HCT116 (cell line): ENCODE measurements at regions not wholly inside any gene's neighbourhood (a gene's known extent, or its start where the extent isn't known, plus 50 kb on each side); places are given as distances from the start of the nearest gene placed in this dataset.

ENCODE experiments used
- ATAC-seq: fragments of 200-7000 bp; cut with Tn5 transposase; 2 replicates; pipeline ENCODE4 v1.9.1; 2020; ENCODE audit warnings: mild to moderate bottlenecking, moderate library complexity
- BruUV-seq: library from RNA; stranded (reverse); fragments of 400-500 nt; replicated peaks from 2 replicates; lab custom pipeline; 2021; lab: Mats Ljungman, UMichigan
- CTCF ChIA-PET: fragments of 300-600 bp; sonication (Branson Sonifier 250); formaldehyde crosslinking; loops from one replicate; lab custom pipeline; 2021; ENCODE audit warnings: antibody characterized with exemption; lab: Charles Lee
- POLR2A ChIA-PET: fragments of 300-600, 350-600 bp; sonication (Branson Sonifier 250); formaldehyde crosslinking; loops from one replicate; lab custom pipeline; 2021; ENCODE audit warnings: antibody characterized with exemption; lab: Charles Lee
- RAD21 ChIA-PET, 2 experiments: fragments of 300-600 bp; sonication (Branson Sonifier 250); formaldehyde crosslinking; loops; one replicate each; lab custom pipeline; 2023; ENCODE audit warnings: low total read pairs in 2 of 2; ENCODE audit not compliant: uncharacterized antibody in 2 of 2, unreplicated experiment in 2 of 2, low non-redundant PET in 1 of 2; lab: Charles Lee
- DNase-seq: peaks from one replicate; pipeline ENCODE4 v3.0.0-alpha.2; 2010; ENCODE audit warnings: low read depth, low spot score
- H2AFZ ChIP-seq: fragments of 200-600 bp; shearing (Covaris generic), sonication (generic); 2 replicates; pipeline ENCODE4 v1.6.1; 2017; ENCODE audit warnings: low read depth, mixed run types, mixed read lengths, antibody characterized with exemption, low read length; ENCODE audit not compliant: poor library complexity, severe bottlenecking
- H3K27ac ChIP-seq: 2 replicates; pipeline ENCODE4 v1.5.1; 2012; ENCODE audit warnings: low read depth, low read length
- H3K27me3 ChIP-seq: fragments of 200-600 bp; sonication (generic); 2 replicates; pipeline ENCODE4 v1.6.1; 2016; ENCODE audit warnings: mixed run types, low read length, mixed read lengths; ENCODE audit not compliant: insufficient read depth
- H3K36me3 ChIP-seq, 2 experiments: fragments of 200-500 bp in 1 of 2; fragments of 200-600 bp in 1 of 2; sonication (Bioruptor generic) in 1 of 2; sonication (generic) in 1 of 2; 2 replicates each; pipeline versions ENCODE4 v1.5.1 to v1.6.1; 2014 to 2016; ENCODE audit warnings: low read length in 2 of 2, inconsistent platforms in 1 of 2, mixed read lengths in 1 of 2, mixed run types in 1 of 2; ENCODE audit not compliant: insufficient read depth in 2 of 2, control insufficient read depth in 1 of 2
- H3K4me1 ChIP-seq, 2 experiments: fragments of 200-600 bp in 1 of 2; sonication (generic) in 1 of 2; 2 replicates each; pipeline versions ENCODE4 v1.5.1 to v1.6.1; 2012 to 2017; ENCODE audit warnings: low read length in 2 of 2, inconsistent platforms in 1 of 2, mild to moderate bottlenecking in 1 of 2, mixed read lengths in 1 of 2, mixed run types in 1 of 2, moderate library complexity in 1 of 2; ENCODE audit not compliant: insufficient read depth in 2 of 2, control insufficient read depth in 1 of 2
- H3K4me2 ChIP-seq: fragments of 200-600 bp; sonication (generic); 2 replicates; pipeline ENCODE4 v1.6.1; 2017; ENCODE audit warnings: mixed run types, low read length, mixed read lengths
- H3K4me3 ChIP-seq, 2 experiments: fragments of 200-600 bp in 1 of 2; sonication (generic) in 1 of 2; replicated peaks in 1 of 2; 2 replicates each; pipeline ENCODE4 v1.5.1; 2011 to 2016; ENCODE audit warnings: low read length in 2 of 2, control low read depth in 1 of 2, low read depth in 1 of 2, mild to moderate bottlenecking in 1 of 2, mixed read lengths in 1 of 2, mixed run types in 1 of 2
- H3K79me2 ChIP-seq: fragments of 200-600 bp; sonication (generic); 2 replicates; pipeline ENCODE4 v1.6.1; 2017; ENCODE audit warnings: mild to moderate bottlenecking, mixed run types, low read length, moderate library complexity, mixed read lengths; ENCODE audit not compliant: insufficient read depth
- H3K9ac ChIP-seq: fragments of 200-600 bp; sonication (generic); 2 replicates; pipeline ENCODE4 v1.6.1; 2016; ENCODE audit warnings: low read length, mixed read lengths
- H3K9me2 ChIP-seq: fragments of 200-600 bp; sonication (generic), shearing (Covaris generic); 2 replicates; pipeline ENCODE4 v1.6.1; 2017; ENCODE audit warnings: mixed run types, mild to moderate bottlenecking, moderate library complexity; ENCODE audit not compliant: insufficient read depth
- H3K9me3 ChIP-seq, 2 experiments: fragments of 200-500 bp in 1 of 2; fragments of 200-600 bp in 1 of 2; sonication (Bioruptor generic) in 1 of 2; sonication (generic) in 1 of 2; 2 replicates each; pipeline ENCODE4 v1.6.1; 2014 to 2017; ENCODE audit warnings: low read length in 2 of 2, mixed read lengths in 2 of 2, inconsistent platforms in 1 of 2, low read depth in 1 of 2, mild to moderate bottlenecking in 1 of 2, mixed run types in 1 of 2, moderate library complexity in 1 of 2; ENCODE audit not compliant: control insufficient read depth in 1 of 2, insufficient read depth in 1 of 2
- H4K20me1 ChIP-seq: fragments of 200-600 bp; sonication (generic), shearing (Covaris generic); 2 replicates; pipeline ENCODE4 v1.6.1; 2017; ENCODE audit warnings: mixed run types, mild to moderate bottlenecking, moderate library complexity; ENCODE audit not compliant: insufficient read depth
- ATF3 ChIP-seq: IDR thresholded peaks from 2 replicates; pipeline ENCODE4 v1.6.1; 2012
- CBX3 ChIP-seq: IDR thresholded peaks from 2 replicates; pipeline ENCODE4 v1.6.1; 2012; ENCODE audit warnings: low read depth
- CEBPB ChIP-seq: IDR thresholded peaks from 2 replicates; pipeline ENCODE4 v1.6.1; 2012; ENCODE audit warnings: low read depth
- EGR1 ChIP-seq: IDR thresholded peaks from 2 replicates; pipeline ENCODE4 v1.6.1; 2012; ENCODE audit warnings: low read depth
- ELF1 ChIP-seq: IDR thresholded peaks from 2 replicates; pipeline ENCODE4 v1.6.1; 2012; ENCODE audit warnings: low read depth, borderline replicate concordance
- FOSL1 ChIP-seq: IDR thresholded peaks from 2 replicates; pipeline ENCODE4 v1.6.1; 2012; ENCODE audit warnings: low read depth
- MAX ChIP-seq: IDR thresholded peaks from 2 replicates; pipeline ENCODE4 v1.6.1; 2012
- POLR2A ChIP-seq: IDR thresholded peaks from 2 replicates; pipeline ENCODE4 v1.7.0; 2011; ENCODE audit warnings: borderline replicate concordance; ENCODE audit not compliant: insufficient read depth, insufficient read length; ENCODE audit errors: extremely low read depth
- POLR2AphosphoS5 ChIP-seq: IDR thresholded peaks from 2 replicates; pipeline ENCODE4 v1.6.1; 2011; ENCODE audit warnings: mild to moderate bottlenecking, low read depth, low read length, moderate library complexity
- RAD21 ChIP-seq: IDR thresholded peaks from 2 replicates; pipeline ENCODE4 v1.6.1; 2012; ENCODE audit warnings: low read depth, mild to moderate bottlenecking
- REST ChIP-seq: IDR thresholded peaks from 2 replicates; pipeline ENCODE4 v1.6.1; 2012; ENCODE audit warnings: low read depth
- SIN3A ChIP-seq: IDR thresholded peaks from 2 replicates; pipeline ENCODE4 v1.6.1; 2012; ENCODE audit warnings: low read depth
- SP1 ChIP-seq: IDR thresholded peaks from 2 replicates; pipeline ENCODE4 v1.6.1; 2012; ENCODE audit warnings: low read depth
- SRF ChIP-seq: IDR thresholded peaks from 2 replicates; pipeline ENCODE4 v1.6.1; 2012; ENCODE audit warnings: low read depth
- TCF7L2 ChIP-seq: IDR thresholded peaks from 2 replicates; pipeline ENCODE4 v1.7.0; 2011; ENCODE audit warnings: borderline replicate concordance, inconsistent platforms; ENCODE audit not compliant: insufficient read depth, insufficient read length; ENCODE audit errors: extremely low read depth
- YY1 ChIP-seq: IDR thresholded peaks from 2 replicates; pipeline ENCODE4 v1.6.1; 2011; ENCODE audit warnings: low read length, low read depth, moderate library complexity, mild to moderate bottlenecking; ENCODE audit not compliant: insufficient replicate concordance; ENCODE audit errors: extremely low read depth
- ZBTB33 ChIP-seq: IDR thresholded peaks from 2 replicates; pipeline ENCODE4 v1.6.1; 2011; ENCODE audit warnings: mild to moderate bottlenecking, low read length, moderate library complexity; ENCODE audit not compliant: insufficient replicate concordance; ENCODE audit errors: extremely low read depth
- ZFX ChIP-seq: fragments of 450-650 bp; IDR thresholded peaks from 2 replicates; pipeline ENCODE4 v1.6.1; 2017
- ZNF274 ChIP-seq: fragments of 200-500 bp; sonication (Bioruptor generic); IDR thresholded peaks from 2 replicates; pipeline ENCODE4 v1.6.1; 2014; ENCODE audit warnings: mild to moderate bottlenecking, low read depth, low read length, inconsistent platforms
- intact Hi-C: fragments of 100-400 bp; cut with micrococcal nuclease; formaldehyde crosslinking; loops from 2 replicates; pipeline ENCODE4 v1.10.0; 2022

GRCh38 chr2:131584380-131584779, 56.7 kb downstream of the CCDC74A start:
- RAD21 ChIA-PET, result no interaction called here
- no peaks in the 10 kb centered on the region; a peak in 1 of 4 replicates for H3K4me1 ChIP-seq
- POLR2A ChIA-PET, result no interaction called here
- DNase-seq (no peak), ATAC-seq (no peak)
- no peaks in the 10 kb centered on the region for H3K79me2 ChIP-seq
- no peaks in the 10 kb centered on the region for H3K9me3 ChIP-seq
- H4K20me1 ChIP-seq, result no peaks in the 10 kb centered on the region
- H3K36me3 ChIP-seq, result no peaks in the 10 kb centered on the region
- H2AFZ ChIP-seq, result no peak overlapping the region
- no peak overlapping the region for H3K27ac ChIP-seq
- H3K4me2 ChIP-seq, result no peak overlapping the region
- H3K27me3 ChIP-seq, result peaks cover 88% of the 10 kb centered on the region
- H3K9ac ChIP-seq, result no peak overlapping the region
- no peak for TF ChIP-seq ATF3
- no peak for TF ChIP-seq POLR2AphosphoS5
- TF ChIP-seq POLR2A, result no peak
- TF ChIP-seq TCF7L2, result no peak
- TF ChIP-seq ZFX, result no peak
- no peak for TF ChIP-seq SP1
- TF ChIP-seq ELF1, result no peak
- no peak for TF ChIP-seq ZNF274
- no peak for TF ChIP-seq RAD21
- TF ChIP-seq FOSL1, result no peak
- no peak for TF ChIP-seq MAX
- no peak for TF ChIP-seq SIN3A
- TF ChIP-seq REST, result no peak
- no peak for TF ChIP-seq CEBPB
- no peak for TF ChIP-seq YY1
- no peak for TF ChIP-seq EGR1
- no peak for TF ChIP-seq SRF
- no peak for TF ChIP-seq CBX3
- TF ChIP-seq ZBTB33, result no peak
- H3K9me2 ChIP-seq, result no peaks in the 10 kb centered on the region
- no peak overlapping the region for H3K4me3 ChIP-seq
- no TSS peak for BruUV-seq
- intact Hi-C loops, result no loop called here
- CTCF ChIA-PET, result no interaction called here
